ENCODE measurements at regions not wholly inside any gene's neighbourhood (a gene's known extent, or its start where the extent isn't known, plus 50 kb on each side); places are given as distances from the start of the nearest gene placed in this dataset.
"Not testable (repeated sequence)": the region's sequence is repeated elsewhere in the genome, so short reads cannot be mapped to it uniquely, and the experiment has no call there.

- DNase-seq (ENCODE audit: low spot score) = not testable (repeated sequence)
Observed at GRCh38 chr9:63912451-63912850, 1372.6 kb downstream of the FOXD4L5 start.

- not testable (repeated sequence) for DNase-seq (ENCODE audit: low spot score)
Observed at GRCh38 chr9:63909076-63909475, 1375.9 kb downstream of the FOXD4L5 start.

DNA sequence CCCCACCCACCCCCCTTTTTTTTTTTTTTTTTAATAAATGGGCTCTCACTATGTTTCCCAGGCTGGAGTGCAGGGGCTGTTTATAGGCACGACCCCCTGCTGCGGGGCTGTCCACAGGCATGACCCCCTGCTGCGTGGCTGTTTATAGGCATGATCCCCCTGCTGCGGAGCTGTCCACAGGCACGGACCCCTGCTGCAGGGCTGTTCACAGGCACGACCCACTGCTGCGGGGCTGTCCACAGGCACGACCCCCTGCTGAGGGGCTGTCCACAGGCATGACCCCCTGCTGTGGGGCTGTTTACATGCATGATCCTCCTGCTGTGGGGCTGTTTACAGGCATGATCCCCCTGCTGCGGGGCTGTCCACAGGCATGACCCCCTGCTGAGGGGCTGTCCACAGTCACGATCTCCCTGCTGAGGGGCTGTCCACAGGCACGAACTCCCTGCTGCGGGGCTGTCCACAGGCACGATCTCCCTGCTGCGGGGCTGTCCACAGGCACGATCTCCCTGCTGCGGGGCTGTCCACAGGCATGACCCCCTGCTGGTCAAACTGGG, 1385.3 kb downstream of the FOXD4L5 start:
- not testable (repeated sequence) for DNase-seq (ENCODE audit: low spot score)

DNA sequence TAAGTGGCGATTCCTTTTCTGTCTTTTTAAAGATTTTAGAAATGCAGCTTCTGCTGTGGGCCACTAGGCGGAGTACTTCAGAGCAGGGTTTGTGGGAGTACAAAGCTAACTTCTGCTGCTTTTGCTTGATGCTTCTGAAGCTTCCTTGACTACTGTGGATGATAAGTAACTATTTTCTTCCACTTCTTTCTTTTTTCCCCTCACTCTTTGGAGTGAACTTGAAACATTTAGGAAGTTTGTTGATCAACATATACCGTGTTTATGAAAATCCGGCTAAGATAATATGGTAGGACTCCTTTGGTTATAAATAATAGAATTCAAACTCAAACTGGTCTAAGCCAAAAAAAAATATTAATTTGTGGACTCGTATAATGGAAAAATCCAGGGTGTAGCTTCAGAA, 1403.6 kb downstream of the FOXD4L5 start:
- not testable (repeated sequence) for DNase-seq (ENCODE audit: low spot score)

- not testable (repeated sequence) for DNase-seq (ENCODE audit: low spot score)
Observed at GRCh38 chr9:63876380-63876779, 1408.6 kb downstream of the FOXD4L5 start.

GRCh38 chr9:63859475-63860215, 1425.4 kb downstream of the FOXD4L5 start:
- no peak for DNase-seq (ENCODE audit: low spot score)

DNA sequence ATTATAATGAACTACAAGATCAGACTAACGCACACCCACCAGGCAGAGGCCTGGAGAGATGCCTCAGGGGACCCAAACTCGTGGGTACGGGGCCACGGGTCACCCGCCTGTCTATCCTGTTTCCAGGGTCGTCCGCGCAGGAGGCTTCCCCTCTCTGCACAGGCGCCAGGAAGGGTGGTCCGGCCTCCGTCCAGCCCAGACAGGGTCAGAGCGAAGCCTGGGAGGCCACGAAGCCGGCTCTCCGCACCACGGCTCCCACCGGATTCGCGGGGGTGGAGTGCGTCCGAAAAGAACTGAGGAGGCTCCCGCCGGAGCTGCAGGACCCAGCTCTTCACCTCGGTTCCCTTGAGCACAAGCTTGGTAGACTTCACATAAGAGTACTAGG, 1425.9 kb downstream of the FOXD4L5 start:
- not testable (repeated sequence) for DNase-seq (ENCODE audit: low spot score)

GRCh38 chr9:63853140-63853751, 1431.8 kb downstream of the FOXD4L5 start:
- not testable (repeated sequence) for DNase-seq (ENCODE audit: low spot score)

GRCh38 chr9:63824804-63825203, 1460.2 kb downstream of the FOXD4L5 start:
- not testable (repeated sequence) for DNase-seq (ENCODE audit: low spot score)

DNA sequence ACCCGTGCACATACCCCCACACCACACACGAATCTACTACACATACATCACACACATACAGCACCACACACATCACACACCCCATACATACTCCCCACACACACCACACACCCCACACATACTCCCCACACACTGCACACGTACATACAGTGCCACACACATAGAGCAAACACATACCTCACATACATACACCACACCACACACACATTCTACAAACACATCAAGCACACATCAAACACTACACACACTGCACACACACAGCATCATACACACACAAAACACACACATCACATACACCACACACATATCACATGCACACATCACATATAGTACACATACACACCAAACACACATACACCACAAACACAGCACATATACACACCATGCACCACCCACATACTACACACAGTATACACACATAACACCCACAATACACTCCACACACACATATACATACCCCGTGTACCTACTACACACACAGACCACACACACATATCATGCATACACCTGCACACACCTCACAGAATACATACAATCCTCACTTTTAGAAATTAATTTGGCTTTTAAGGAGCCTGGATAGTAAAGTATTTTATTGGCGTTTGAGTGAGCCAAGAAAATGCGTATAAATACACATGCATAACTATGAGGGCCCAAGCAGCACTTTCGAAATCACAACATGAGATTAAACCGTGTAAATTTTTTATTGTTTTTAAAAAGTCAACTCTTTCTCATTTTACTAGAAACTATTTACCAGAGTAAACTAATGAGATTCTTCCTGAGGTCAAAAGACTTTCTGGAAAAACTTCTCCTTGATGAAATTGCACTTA, 1461.4 kb downstream of the FOXD4L5 start:
- DNase-seq (ENCODE audit: low spot score) = not testable (repeated sequence)

GRCh38 chr9:63822615-63823374, 1462.2 kb downstream of the FOXD4L5 start:
- not testable (repeated sequence) for DNase-seq (ENCODE audit: low spot score)

GRCh38 chr9:63821293-63821692, 1463.7 kb downstream of the FOXD4L5 start:
- DNase-seq (ENCODE audit: low spot score) = not testable (repeated sequence)

- not testable (repeated sequence) for DNase-seq (ENCODE audit: low spot score)
Observed at GRCh38 chr9:63820882-63821281, 1464.1 kb downstream of the FOXD4L5 start.

DNA sequence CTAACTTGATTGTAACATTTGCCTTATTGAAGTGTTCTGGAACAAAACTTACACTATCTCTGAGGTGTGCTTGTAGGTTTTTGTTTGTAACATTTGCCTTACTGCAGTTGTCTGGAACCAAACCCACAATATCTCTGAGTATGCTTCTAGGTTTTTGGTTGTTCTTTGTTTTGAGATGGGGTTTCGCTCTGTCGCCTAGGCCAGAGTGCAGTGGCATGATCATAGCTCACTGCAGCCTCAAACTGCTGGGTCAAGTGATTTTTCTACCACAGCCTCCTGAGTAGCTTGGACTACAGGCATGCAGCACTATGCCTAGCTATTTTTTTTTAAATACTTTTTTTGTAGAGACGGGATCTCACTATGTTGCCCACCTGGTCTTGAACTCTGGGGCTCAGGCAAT, 1464.6 kb downstream of the FOXD4L5 start:
- DNase-seq (ENCODE audit: low spot score) = not testable (repeated sequence)

- no peak for DNase-seq (ENCODE audit: low spot score)
Observed at GRCh38 chr9:63817622-63818518, 1467.1 kb downstream of the FOXD4L5 start.

- DNase-seq (ENCODE audit: low spot score) = peak; percentile 9
Observed at GRCh38 chr9:63816751-63817621, 1468.0 kb downstream of the FOXD4L5 start.

DNA sequence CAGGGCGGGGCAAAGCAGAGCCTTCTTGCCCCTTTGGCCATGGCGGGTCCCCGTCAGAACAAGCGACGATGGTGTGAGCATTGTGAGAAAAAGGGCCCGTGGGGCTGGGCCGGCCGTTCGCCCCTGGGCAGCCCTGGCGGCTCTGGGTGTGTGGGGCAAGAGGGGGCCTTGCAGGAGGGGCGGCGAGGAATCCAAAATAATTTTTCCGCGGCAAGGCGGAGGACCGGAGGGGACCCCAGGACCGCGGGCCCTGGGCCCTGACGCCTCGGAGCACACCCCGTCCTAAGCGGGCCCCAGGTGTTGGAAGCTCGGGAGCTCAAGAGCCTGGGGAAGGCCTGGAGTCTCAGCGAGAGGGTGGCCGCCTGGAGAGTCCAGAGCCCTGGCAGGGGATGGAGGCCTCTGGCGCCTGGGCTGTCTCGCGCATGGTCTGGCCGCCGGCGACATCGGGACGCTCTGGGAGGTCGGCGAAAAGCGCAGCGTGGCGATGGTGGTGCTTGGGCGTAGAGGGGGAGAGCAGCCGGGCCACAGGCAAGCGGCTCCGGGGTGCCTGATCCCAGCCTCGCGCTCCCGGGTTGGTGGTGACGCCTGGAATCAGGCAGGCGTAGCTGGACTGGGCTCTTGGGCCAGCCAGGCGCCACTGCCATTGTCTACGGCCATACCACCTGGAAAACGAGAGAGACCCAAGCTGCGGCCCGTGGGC, 1469.9 kb downstream of the FOXD4L5 start:
- DNase-seq (ENCODE audit: low spot score) = not testable (repeated sequence)

- DNase-seq (ENCODE audit: low spot score) = not testable (repeated sequence)
Observed at GRCh38 chr9:63813391-63814021, 1471.5 kb downstream of the FOXD4L5 start.
